Esophagus muscularis mucosa (tissue), 4 donors: ENCODE measurements at regions not wholly inside any gene's neighbourhood (a gene's known extent, or its start where the extent isn't known, plus 50 kb on each side); places are given as distances from the start of the nearest gene placed in this dataset.

Experiments used
- DNase-seq: peaks from one replicate; pipeline ENCODE4 v3.0.0-alpha.2; 2017; ENCODE audit errors: extremely low spot score
- H3K27ac ChIP-seq, 4 donors: fragments of 200-600 bp; sonication (generic); replicated peaks in 1 of 4; 1 replicate in 3 of 4; 2 replicates in 1 of 4; pipeline ENCODE4 v1.5.1; 2016 to 2019; ENCODE audit warnings: mild to moderate bottlenecking in 1 of 4
- H3K27me3 ChIP-seq, 4 donors: fragments of 200-600 bp; sonication (generic); one replicate each; pipeline versions ENCODE4 v1.5.1 to v1.6.0; 2016 to 2019
- H3K36me3 ChIP-seq, 4 donors: fragments of 200-600 bp; sonication (generic); one replicate each; pipeline ENCODE4 v1.5.1; 2016 to 2019
- H3K4me1 ChIP-seq, 4 donors: fragments of 200-600 bp; sonication (generic); one replicate each; pipeline ENCODE4 v1.5.1; 2016 to 2019
- H3K4me3 ChIP-seq, 4 donors: fragments of 200-600 bp; sonication (generic); 1 replicate in 2 of 4; 2 replicates in 2 of 4; pipeline ENCODE4 v1.5.1; 2016 to 2019; ENCODE audit warnings: mild to moderate bottlenecking in 4 of 4, moderate library complexity in 1 of 4
- H3K9me3 ChIP-seq, 4 donors: fragments of 200-600 bp; sonication (generic); 1 replicate in 3 of 4; 2 replicates in 1 of 4; pipeline ENCODE4 v1.5.1; 2016 to 2019
- CTCF ChIP-seq, 3 experiments: fragments of 200-600 bp in 2 of 3; fragments of 450-650 bp in 1 of 3; sonication (generic) in 2 of 3; IDR thresholded peaks; one replicate each; pipeline ENCODE4 v1.5.1; 2017 to 2019; ENCODE audit warnings: antibody characterized with exemption in 3 of 3, mild to moderate bottlenecking in 2 of 3, moderate library complexity in 1 of 3
- EP300 ChIP-seq: sonication (generic); formaldehyde crosslinking; IDR thresholded peaks from one replicate; pipeline ENCODE4 v1.6.1; 2017; ENCODE audit warnings: antibody characterized with exemption
- POLR2A ChIP-seq: fragments of 450-650 bp; IDR thresholded peaks from one replicate; pipeline ENCODE4 v1.6.1; 2017; ENCODE audit warnings: antibody characterized with exemption, moderate library complexity, mild to moderate bottlenecking, low read depth
- POLR2AphosphoS5 ChIP-seq, 2 donors: sonication (generic); formaldehyde crosslinking; IDR thresholded peaks; one replicate each; pipeline ENCODE4 v1.6.1; 2017; ENCODE audit warnings: antibody characterized with exemption in 2 of 2
- WGBS: methylation state at CpG from one replicate; pipeline ENCODE4 v1.1.5; 2018; 5-methylcytosine and 5-hydroxymethylcytosine counted together
- intact Hi-C: fragments of 100-400 bp; cut with DNase I; formaldehyde crosslinking; loops from one replicate; pipeline ENCODE4 v1.15.1; 2023

GRCh38 chr1:218557731-218558130, 212.6 kb downstream of the TGFB2 start:
- H3K36me3 ChIP-seq = no peaks in the 10 kb centered on the region
- TF ChIP-seq POLR2A (no peak), POLR2AphosphoS5 (IDR thresholded peaks at IDR 0.05) (no peak), EP300 (no peak), CTCF (IDR thresholded peaks at IDR 0.05) (no peak)
- intact Hi-C loops = no loop called here
- H3K4me1 ChIP-seq = peaks cover 0 to 4% (median 1%) of the 10 kb centered on the region in 4 donors
- no peak overlapping the region for H3K4me3 ChIP-seq
- no peak overlapping the region for H3K27ac ChIP-seq
- DNase-seq = no peak
- no peaks in the 10 kb centered on the region for H3K9me3 ChIP-seq
- no peaks in the 10 kb centered on the region for H3K27me3 ChIP-seq
- WGBS = 42% methylated on average over 6 of the region's 6 CpGs

- Histone ChIP-seq H3K4me1 (peaks cover 0 to 4% (median 1%) of the 10 kb centered on the region in 4 donors), H3K27ac (no peak overlapping the region), H3K27me3 (no peaks in the 10 kb centered on the region), H3K36me3 (no peaks in the 10 kb centered on the region), H3K4me3 (no peak overlapping the region), H3K9me3 (no peaks in the 10 kb centered on the region)
- TF ChIP-seq POLR2A = no peak
- no peak for TF ChIP-seq EP300
- TF ChIP-seq CTCF (IDR thresholded peaks at IDR 0.05) = no peak
- DNase-seq = no peak
- intact Hi-C loops = no loop called here
- WGBS = 71% methylated on average over 3 of the region's 3 CpGs
These were observed 213.2 kb downstream of the TGFB2 start for GRCh38 chr1:218558271-218558810.

- Histone ChIP-seq H3K27ac (no peak overlapping the region), H3K9me3 (no peaks in the 10 kb centered on the region), H3K4me3 (no peak overlapping the region), H3K36me3 (no peaks in the 10 kb centered on the region), H3K4me1 (no peaks in the 10 kb centered on the region), H3K27me3 (no peaks in the 10 kb centered on the region)
- 91% methylated on average over 1 of the region's 1 CpG for WGBS
- intact Hi-C loops = no loop called here
- TF ChIP-seq POLR2A (no peak), CTCF (IDR thresholded peaks at IDR 0.05) (no peak), EP300 (no peak), POLR2AphosphoS5 (IDR thresholded peaks at IDR 0.05) (no peak)
- no peak for DNase-seq
These were observed 220.2 kb downstream of the TGFB2 start for GRCh38 chr1:218565377-218565776.

GRCh38 chr1:218568962-218569550, 223.9 kb downstream of the TGFB2 start:
- Histone ChIP-seq H3K4me3 (no peak overlapping the region), H3K9me3 (no peaks in the 10 kb centered on the region), H3K27me3 (no peaks in the 10 kb centered on the region), H3K27ac (no peak overlapping the region), H3K4me1 (no peaks in the 10 kb centered on the region), H3K36me3 (no peaks in the 10 kb centered on the region)
- DNase-seq = no peak
- 82% methylated on average over 5 of the region's 5 CpGs for WGBS
- no peak for TF ChIP-seq POLR2AphosphoS5 (IDR thresholded peaks at IDR 0.05)
- intact Hi-C loops = no loop called here

GRCh38 chr1:218570456-218570855, 225.3 kb downstream of the TGFB2 start:
- H3K36me3 ChIP-seq = no peaks in the 10 kb centered on the region
- intact Hi-C loops = no loop called here
- H3K4me1 ChIP-seq = no peaks in the 10 kb centered on the region
- TF ChIP-seq EP300 (no peak), POLR2AphosphoS5 (IDR thresholded peaks at IDR 0.05) (no peak), CTCF (IDR thresholded peaks at IDR 0.05) (no peak), POLR2A (no peak)
- WGBS = 100% methylated on average over 2 of the region's 2 CpGs
- H3K9me3 ChIP-seq = no peaks in the 10 kb centered on the region
- no peak overlapping the region for H3K27ac ChIP-seq
- no peak for DNase-seq
- H3K27me3 ChIP-seq = no peaks in the 10 kb centered on the region
- H3K4me3 ChIP-seq = no peak overlapping the region
